IPS DF 19.7 (cell line): ENCODE measurements at regions not wholly inside any gene's neighbourhood (a gene's known extent, or its start where the extent isn't known, plus 50 kb on each side); places are given as distances from the start of the nearest gene placed in this dataset.
A peak's percentile ranks its signal among the peaks of the same experiment; 100 is the strongest.
"Not testable (repeated sequence)": the region's sequence is repeated elsewhere in the genome, so short reads cannot be mapped to it uniquely, and the experiment has no call there.

ENCODE experiments used
- DNase-seq: peaks from one replicate; pipeline ENCODE4 v3.0.0-alpha.2; 2013; ENCODE audit warnings: low read depth, low spot score

DNA sequence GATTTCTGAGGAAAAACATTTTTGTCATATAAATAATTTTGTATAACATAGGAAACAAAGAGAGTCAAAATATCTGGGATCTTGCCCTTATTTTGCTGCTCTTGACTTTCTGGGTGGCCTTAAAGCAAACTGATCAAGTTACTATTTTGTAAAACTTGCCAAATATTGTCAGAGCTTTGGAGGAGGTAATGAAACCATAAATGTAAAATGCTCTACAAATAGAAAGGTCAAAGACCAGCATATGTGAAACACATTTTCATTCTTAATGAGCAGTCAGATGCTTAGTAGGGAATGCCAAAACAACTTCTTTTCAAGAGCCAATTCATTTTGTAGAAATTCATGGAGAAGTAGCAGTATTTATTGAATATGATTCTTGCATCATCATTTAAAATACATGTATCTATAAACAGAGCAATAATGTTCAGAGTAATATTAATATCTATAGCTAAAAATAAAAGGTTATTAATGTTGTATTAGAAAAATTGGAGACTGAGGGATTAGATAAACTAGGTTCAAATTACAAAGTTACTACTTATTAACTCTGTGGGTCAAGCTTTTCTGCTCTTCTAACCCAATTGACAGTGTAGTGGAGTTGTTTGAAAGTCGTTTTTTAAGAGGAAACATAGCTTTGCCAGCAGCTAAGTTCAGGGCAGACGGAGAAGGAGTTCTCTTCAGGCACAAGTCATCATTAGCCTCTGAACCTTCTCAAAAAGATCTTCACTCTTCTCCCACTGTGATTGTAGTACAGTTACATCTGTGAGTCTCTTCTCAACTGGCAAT, 2053.1 kb downstream of the EFNA5 start:
- no peak for DNase-seq

DNA sequence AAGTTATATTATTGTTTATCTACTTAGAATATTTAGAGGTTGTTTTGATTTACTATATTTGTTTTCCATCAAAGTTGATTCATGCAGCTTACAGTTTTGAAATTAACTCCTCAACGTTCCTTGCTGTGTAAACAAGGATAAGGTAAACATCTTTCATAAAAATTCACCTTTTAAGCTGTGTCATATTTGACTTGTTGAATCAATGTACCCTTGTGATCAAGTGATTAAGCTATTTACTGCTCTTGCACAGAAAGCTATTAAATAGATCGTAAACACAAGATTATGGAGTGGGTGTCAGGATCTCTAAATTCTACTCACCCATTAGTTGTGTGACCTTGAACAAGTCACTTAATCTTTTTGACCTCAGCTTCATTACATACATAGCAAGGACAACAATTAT, 2054.0 kb upstream of the NUDT12 start:
- no peak for DNase-seq

DNA sequence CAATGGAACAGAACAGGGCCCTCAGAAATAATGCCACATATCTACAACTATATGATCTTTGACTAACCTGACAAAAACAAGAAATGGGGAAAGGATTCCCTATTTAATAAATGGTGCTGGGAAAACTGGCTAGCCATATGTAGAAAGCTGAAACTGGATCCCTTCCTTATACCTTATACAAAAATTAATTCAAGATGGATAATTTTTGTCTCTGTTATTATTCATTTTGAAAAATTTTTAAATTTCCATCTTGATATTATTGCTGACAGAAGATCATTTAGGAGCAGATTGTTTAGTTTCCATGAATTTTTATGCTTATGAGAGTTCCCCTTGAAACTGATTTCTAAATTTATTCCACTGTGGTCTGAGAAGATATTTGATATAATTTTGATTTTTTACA, 2039.8 kb upstream of the NUDT12 start:
- DNase-seq, result not testable (repeated sequence)

DNA sequence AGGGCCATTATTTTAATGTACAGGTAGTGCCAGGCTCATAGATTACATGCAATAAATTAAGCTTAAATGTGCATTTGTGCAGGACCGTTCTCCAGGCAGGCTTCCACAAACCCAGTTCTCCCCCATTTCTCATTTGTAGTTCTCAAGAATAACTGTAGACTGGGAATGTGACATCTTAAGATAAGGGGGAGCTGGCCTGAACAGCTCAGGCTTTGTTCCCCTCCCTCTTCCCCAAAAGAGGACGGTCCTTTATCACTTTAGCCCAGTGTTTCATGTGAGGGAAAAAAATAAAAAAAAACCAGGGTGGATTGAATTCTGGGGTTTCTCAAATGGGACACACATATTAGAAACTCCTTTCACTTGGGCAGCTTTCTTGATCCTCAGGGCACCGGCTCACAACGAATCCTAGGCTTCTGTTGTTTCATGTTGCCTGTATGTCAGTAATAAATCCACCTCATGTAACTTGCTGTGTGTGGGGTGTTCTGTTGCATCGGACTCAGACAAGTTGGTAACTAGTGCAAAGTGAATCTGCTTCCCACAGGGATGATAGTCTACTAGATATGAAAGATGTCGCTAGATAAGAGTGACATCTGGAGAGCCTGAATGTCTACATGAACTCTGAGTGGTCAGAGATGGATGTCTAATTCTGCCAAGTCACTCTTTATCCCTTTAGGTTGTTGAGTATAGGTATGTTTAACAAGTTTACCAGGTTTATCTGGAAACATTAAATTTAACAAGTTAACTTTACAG, 2030.6 kb upstream of the NUDT12 start:
- DNase-seq, result no peak

DNA sequence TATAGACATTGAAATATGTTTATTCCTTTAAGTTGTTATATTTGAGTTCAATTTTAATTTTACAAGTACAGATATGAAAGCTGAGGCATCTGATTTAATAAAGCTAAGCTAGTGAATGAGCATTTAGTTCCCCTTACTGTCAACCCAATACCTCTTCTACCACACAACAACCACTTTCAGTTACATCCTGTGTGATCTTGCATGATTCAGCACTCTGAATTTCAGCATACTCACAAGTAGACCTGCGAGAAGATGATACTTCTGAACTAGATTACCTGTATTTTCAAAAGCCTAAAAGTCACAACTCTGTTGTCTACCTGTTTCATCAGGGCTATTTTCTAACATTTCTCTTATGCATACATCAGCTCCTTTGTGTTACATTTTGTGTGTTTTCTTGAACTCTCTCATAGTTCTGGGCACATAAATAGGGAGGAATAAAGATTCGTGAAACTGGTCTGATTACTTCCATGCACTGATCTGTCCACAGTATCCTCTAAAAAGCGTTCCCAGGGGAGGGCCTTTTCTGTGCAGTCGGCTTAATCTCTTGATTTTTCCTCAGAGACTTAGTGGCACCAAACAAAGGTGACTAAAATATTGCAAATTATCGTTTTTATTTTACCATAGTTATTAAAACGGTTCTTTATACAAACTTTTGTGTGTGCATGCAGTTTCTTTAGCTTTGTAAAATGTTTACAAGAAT, 2025.5 kb upstream of the NUDT12 start:
- no peak for DNase-seq

DNA sequence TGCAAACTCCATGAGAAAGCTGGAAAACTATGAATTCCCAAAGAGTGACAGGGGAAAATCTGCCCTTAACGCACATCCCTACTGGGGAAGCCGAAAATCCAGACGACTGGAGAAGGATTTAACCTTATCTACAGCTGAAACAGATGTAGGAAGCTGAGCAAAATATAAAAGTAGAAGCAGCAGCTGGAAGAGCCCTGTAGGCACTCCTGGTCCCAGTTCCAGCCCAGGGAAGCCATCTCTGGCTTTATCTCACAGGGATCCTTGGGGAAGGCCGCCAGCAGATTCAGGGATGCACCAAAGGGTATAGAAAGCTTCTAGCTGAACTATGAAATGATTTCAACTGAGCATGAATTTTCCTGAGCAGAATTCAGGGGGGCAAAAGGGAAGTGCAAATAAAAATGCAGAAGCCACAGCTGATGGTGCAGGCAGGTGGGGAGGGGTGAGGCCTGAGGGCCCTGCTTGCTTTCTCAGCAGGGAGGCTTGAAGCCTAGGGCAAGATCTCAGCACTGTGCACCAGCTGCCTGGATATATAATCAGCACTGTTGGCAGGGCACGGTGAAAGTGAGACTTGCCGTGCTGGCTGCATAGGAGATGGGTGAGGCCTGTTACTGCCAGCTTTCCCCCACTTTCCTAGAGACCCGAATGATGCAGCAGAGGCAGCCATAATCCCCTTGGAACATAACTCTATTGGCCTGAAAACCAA, 2019.5 kb upstream of the NUDT12 start:
- DNase-seq, result no peak

DNA sequence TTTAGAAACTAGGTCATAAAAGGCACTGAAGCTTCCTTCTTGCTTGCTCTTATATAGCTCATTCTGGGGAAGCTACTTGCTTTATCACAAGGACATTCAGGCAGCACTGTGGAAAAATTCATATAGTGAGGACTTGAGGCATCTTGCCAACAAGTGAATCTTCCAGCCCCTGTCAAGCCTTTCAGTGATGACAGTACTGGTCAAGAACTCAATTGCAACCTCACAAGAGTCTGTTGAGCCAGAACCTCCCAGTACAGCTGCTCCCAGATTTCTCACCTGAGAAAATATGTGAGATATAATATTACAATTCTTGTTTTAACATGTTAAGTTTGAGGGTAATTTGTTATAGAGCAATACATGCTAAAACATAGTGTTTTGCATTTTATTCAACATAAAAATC, 2011.0 kb upstream of the NUDT12 start:
- no peak for DNase-seq

DNA sequence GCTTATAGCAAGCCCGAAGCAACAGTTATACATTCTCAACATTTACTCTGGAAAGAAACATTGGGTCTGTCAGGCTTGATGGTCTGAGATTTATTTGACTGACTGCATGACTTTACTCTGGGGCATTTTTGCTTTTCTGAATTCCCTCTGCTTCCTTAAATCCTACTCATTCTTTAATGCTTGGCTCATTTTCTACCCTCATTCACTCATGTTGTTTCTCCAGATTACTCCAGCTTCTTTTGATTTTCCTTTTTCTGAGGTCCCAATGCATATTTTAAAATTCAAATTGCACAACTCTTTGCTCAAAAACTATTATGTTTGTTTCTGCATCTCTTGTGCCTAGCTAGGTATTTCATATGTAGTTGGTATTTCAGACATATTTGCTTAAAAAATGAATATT, 2002.9 kb upstream of the NUDT12 start:
- no peak for DNase-seq

DNA sequence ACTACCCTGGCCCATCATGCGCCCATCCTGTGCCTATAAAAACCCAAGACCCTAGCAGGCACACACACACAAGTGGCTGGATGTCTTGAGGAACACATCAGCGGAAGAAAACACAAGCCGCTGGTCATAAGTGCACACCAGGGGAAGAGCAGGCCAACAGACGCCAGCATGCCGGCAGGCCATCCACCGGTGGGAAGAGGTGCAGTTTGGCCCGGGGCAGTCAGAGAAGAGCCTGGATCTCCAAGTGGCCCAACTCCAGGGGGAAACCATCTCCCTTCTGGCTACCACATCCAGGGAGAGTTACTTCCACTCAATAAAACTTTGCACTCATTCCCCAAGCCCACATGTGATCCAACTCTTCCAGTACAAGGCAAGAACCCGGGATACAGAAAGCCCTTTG, 2001.3 kb upstream of the NUDT12 start:
- no peak for DNase-seq

DNA sequence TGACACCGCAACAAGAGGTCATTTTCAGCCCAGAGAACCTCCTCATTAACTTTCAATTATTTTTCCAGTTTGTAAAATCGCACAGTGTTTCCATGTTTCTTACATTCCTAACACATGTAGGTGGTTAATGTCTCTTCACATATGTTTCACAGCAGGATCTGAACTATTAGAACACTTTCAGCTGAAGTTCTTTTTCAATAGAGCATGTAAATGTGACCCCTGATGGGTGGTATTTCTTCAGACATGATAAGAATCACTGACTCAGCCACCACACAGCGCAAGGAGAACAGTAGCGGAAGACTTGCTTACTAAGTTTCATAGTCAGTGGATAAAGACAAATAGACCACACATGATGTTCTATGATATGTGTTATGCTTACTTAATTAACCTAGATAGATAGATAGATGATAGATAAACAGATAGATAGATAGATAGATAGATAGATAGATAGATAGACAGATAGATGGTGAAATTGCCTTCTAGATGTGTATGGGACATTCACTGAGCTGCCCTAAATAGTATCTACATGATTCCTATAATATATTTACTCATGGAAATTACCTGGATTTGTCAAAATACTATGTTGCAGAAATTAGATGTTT, 1992.1 kb upstream of the NUDT12 start:
- no peak for DNase-seq

DNA sequence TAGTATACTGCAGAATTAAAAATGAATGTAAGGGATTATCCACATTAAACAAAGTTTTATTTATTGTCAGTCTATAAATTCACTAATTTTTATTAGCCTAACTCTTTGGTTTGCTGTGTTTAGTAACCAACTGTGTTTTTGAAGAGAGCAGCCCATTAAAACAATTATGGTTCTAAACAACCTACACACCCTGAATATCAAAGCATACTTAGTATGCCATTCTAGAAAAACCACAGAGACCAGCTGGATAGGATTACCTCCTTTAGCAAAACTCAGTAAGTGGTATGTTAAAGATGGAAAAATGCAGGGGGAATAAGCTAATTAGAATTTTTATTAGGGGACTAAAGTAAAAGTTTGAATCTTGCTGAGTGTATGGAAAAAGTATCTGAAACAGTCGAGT, 1981.7 kb upstream of the NUDT12 start:
- DNase-seq, result no peak

DNA sequence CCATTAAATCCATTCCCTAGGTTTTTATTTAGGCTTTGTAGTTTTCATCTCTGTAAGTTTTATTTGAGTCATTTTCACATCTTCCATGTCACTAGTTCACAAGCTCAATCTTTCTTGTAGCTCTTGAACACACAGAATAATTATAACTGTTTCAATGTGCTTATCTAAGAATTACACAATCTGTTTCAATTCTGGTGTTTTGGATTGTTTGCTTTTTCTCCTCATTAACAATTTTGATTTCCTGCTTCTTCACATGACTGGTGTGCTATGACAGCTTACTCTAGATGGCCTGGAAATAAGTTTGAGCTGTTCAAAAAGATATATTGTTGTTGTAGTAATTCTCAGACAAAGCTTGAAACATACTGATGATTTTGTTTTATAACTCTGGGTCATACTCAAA, 1974.1 kb upstream of the NUDT12 start:
- DNase-seq, result no peak

DNA sequence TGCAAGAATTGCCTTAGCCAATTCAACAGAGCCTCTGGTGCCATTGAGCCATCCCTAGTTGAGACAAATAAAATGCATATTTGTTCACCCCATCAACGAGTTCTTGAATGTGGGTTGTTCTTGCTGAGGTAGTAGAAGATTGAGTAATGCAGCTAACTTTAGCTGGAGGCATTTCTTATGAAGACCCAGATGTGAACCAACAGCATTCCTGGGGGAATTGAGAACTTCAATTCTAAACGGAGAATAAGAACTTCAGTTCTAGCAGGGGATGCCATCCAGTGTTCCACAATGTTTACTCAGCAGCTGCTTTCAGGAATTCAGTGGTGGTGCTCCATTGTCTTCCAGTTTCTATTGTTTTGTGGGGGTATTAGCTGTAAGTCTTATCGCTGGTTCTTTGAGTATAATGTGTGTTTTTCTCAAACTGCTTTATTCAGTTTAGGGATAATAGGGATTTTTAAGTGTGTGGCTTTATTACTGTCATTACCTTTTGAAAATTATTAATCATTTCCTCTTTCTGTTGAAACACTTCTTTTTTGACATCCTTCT, 1968.2 kb upstream of the NUDT12 start:
- no peak for DNase-seq

DNA sequence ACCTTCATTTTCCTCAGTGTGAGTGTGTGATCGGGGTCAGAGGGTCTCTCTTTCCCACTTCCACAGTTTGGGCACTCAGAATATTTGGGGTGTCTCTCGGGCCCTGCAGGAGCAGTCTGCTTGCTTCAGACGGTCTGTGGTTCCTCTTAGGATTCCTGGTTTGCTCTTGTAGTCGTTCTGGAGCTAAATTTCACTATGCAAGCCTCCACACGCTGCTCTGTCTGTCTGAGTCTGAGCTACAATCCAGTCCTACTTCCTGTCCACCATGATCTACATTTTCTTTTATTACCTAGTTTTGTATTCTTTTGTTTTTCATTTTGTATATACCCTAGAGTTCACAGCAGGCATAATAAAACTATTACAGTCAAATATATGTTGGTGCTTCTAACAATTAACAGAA, 1967.3 kb upstream of the NUDT12 start:
- DNase-seq, result no peak

DNA sequence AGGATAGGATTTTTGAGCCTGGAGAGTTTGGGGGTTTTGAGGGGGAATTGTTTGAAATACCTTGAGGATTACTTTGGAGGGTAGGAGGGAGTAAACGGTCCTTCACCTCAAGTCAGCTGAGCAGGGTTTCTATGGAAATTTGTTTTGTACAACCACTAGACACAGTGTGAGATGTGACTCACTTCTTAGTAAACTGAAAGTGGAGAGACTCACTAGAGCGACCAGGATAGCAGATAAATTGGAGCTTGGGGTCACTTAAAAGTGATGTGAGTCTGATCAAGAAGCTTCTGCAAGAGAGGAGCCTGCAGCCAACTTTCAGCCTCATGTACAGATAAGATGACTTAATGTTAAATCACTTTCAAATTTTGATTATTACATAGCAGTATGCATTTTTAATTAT, 1945.9 kb upstream of the NUDT12 start:
- no peak for DNase-seq

DNA sequence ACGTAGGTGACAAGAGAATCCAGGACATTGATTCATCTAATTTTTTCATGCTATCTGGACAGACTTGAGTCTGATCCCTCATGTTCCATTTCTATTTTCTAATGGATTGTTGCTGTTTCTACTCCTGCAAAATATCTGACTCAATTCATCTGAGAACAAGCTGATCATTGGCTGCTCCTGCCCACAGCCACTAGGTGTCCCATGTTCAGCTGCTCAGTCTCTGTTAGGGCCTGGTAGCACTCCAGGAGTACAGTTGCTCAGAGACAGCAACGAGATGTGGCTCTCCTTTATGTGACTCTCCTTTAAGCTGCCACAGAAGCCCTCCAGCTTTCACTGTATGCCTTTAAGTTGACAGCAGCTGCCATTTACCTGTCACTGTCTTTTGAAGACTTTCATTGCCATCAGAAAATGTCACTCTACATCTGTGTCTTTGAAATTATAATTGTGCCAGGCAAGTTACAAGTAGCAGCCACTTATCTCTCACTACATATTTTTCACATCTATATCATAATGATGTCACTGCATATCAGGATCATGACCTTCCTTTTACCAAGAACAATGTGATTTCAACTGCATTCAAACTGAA, 1944.2 kb upstream of the NUDT12 start:
- peak; percentile 28 for DNase-seq

DNA sequence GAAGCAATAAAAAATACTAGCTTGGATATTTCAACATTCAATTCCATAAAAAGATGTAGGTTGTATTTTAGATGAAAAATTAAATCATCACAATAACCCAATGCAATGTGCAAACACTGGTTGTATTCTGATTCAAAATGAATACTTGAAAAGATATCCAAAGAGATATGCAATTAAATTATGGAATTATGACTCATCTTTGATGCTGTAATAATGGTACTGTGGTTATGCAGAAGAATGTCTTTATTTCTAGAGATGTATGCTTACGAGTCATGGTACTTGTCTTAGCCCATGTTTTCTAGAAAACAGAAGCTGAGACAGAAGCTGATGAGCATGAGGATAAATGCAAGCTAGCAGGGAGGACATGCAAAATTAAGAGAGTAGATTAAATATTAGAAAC, 1941.4 kb upstream of the NUDT12 start:
- no peak for DNase-seq

DNA sequence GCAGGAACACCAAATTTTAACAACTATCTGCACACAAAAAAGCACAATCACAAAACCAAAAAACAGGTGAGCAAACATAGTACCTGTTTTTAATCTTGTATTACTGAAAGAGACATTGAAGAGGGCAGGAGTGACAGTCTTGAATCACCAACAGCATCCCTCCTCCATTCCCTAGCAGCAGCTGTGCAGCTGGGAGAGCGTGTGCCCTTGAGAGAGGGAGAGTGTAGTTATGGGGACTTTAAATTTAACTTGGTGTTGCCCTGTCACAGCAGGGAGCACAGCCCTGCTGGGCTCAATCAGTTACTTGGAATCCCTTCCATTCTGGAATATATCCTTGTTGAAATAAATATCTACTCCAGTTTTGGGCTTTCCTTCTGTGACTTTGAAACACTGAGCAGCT, 1938.7 kb upstream of the NUDT12 start:
- DNase-seq, result no peak

DNA sequence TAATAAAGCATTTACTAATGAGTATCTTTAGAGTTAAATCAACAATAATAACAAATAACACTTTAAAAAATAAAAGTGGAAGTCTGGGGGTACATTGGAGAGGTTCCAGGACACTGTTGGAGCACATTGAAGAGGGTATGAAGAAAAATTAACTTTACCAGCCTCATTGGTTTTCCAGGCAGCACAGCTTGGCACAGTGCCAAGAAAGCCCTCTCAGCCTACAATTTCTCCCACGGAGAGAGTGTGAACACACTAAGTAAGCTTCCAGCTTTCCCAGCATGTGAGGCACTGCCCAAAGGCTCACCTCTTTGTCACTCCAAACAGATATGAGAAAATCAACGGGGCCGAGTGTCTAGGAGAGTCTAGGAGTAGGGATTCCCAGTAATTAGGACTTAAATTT, 1912.8 kb upstream of the NUDT12 start:
- no peak for DNase-seq

DNA sequence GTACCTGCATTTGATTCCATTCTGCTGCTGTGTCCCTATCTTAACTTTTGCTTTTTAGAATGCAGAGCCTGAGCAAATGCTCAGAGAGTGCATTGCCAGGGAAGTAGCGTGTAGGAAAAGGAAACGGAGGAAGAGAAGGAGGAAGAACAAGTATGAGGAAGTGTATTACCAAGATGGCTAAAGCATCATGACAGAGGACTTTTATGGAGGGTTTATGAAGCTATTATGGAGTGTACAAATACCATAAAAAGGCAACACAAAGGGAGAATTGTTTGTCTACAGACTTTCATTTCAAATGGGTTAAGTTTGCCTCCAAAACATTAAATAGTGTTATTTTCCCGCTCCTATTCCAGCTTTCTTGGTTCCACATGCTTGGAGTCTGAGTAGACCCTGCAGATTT, 1899.8 kb upstream of the NUDT12 start:
- no peak for DNase-seq

DNA sequence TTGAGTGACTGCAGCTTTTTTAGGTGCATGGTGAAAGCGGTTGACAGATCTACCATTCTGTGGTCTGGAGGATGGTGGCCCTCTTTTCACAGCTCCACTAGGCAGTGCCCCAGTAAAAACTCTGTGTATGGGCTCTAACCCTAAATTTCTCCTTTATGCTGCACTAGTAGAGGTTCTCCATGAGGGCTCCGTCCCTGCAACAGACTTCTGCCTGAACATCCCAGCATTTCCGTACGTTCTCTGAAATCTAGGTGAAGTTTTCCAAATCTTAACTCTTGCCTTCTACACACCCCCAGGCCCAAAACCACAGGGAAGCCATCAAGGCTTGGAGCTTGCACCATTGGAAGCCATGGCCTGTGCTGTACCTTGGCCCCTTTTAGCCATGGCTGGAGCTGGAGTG, 1898.1 kb upstream of the NUDT12 start:
- DNase-seq, result no peak
